ENCODE measurements at regions not wholly inside any gene's neighbourhood (a gene's known extent, or its start where the extent isn't known, plus 50 kb on each side); places are given as distances from the start of the nearest gene placed in this dataset.

GRCh38 chr7:118003476-118003875 is 130.2 kb upstream of the CTTNBP2 start:
- intact Hi-C loops (cut with micrococcal nuclease): no loop called here
- H3K4me3 ChIP-seq (ENCODE audit: low read length): no peak overlapping the region
- peaks cover 5% of the 10 kb centered on the region for H3K4me1 ChIP-seq (ENCODE audit: insufficient read depth, low read length)
- H3K9me3 ChIP-seq (ENCODE audit: low read length): no peaks in the 10 kb centered on the region
- H3K79me2 ChIP-seq (ENCODE audit: low read length): no peaks in the 10 kb centered on the region
- no peaks in the 10 kb centered on the region for H4K20me1 ChIP-seq (ENCODE audit: low read length)
- no TSS peak for BruUV-seq (replicated peaks)
- ChIA-PET CTCF (no interaction called here), POLR2A (ENCODE audit: unreplicated experiment) (no interaction called here)
- no peaks in the 10 kb centered on the region for H3K36me3 ChIP-seq (ENCODE audit: low read depth, low read length)
- H3F3A ChIP-seq (ENCODE audit: low read length, unreplicated experiment): no peaks in the 10 kb centered on the region
- ATAC-seq: no peak
- H3K27me3 ChIP-seq (ENCODE audit: low read length): no peaks in the 10 kb centered on the region
- no peak overlapping the region for H2AFZ ChIP-seq (ENCODE audit: low read length)
- H3K27ac ChIP-seq (ENCODE audit: low read length): no peak overlapping the region
- H3K4me2 ChIP-seq (ENCODE audit: low read length): no peak overlapping the region
- DNase-seq: no peak
- no peak overlapping the region for H3K9ac ChIP-seq (ENCODE audit: low read length)
- H3K9me2 ChIP-seq (replicated peaks; ENCODE audit: low read length): no peaks in the 10 kb centered on the region
- TF ChIP-seq EZH2 (IDR thresholded peaks at IDR 0.05; ENCODE audit: low read length, unreplicated experiment): no peak
- TF ChIP-seq EZH2phosphoT487 (IDR thresholded peaks at IDR 0.05; ENCODE audit: borderline replicate concordance, low read length): no peak
- TF ChIP-seq, protein P1, sequence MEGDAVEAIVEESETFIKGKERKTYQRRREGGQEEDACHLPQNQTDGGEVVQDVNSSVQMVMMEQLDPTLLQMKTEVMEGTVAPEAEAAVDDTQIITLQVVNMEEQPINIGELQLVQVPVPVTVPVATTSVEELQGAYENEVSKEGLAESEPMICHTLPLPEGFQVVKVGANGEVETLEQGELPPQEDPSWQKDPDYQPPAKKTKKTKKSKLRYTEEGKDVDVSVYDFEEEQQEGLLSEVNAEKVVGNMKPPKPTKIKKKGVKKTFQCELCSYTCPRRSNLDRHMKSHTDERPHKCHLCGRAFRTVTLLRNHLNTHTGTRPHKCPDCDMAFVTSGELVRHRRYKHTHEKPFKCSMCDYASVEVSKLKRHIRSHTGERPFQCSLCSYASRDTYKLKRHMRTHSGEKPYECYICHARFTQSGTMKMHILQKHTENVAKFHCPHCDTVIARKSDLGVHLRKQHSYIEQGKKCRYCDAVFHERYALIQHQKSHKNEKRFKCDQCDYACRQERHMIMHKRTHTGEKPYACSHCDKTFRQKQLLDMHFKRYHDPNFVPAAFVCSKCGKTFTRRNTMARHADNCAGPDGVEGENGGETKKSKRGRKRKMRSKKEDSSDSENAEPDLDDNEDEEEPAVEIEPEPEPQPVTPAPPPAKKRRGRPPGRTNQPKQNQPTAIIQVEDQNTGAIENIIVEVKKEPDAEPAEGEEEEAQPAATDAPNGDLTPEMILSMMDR (conservative IDR thresholded peaks at IDR 0.05; ENCODE audit: low read depth, low read length): no peak

DNA sequence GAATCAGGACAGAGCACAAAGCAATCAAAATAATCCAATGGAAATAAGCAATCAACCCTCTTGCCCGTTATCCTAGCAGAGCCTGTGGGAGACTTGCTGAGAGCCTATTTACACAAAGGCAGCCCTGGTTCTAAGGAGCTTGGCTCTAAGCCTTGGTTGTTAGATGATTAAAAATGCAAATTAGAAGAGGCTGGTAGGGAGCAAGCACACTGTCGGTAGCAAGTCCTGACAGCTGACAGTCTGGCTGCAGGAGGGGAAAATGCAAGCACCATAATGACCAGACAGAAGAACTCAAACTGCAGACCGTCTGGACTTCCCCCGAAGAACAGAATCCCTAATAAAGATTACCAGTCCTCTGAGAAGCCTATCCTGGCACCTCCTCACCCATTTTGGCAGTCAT is 131.8 kb upstream of the CTTNBP2 start:
- no peak overlapping the region for H2AFZ ChIP-seq (ENCODE audit: low read length)
- no peak for ATAC-seq

GRCh38 chr7:118006979-118007378 is 133.7 kb upstream of the CTTNBP2 start:
- Histone ChIP-seq H3K79me2 (ENCODE audit: low read length) (no peaks in the 10 kb centered on the region), H3F3A (ENCODE audit: low read length, unreplicated experiment) (no peaks in the 10 kb centered on the region), H4K20me1 (ENCODE audit: low read length) (no peaks in the 10 kb centered on the region), H3K9me2 (replicated peaks; ENCODE audit: low read length) (no peaks in the 10 kb centered on the region), H3K4me2 (ENCODE audit: low read length) (no peak overlapping the region), H3K27ac (ENCODE audit: low read length) (no peak overlapping the region), H3K9me3 (ENCODE audit: low read length) (no peaks in the 10 kb centered on the region), H2AFZ (ENCODE audit: low read length) (no peak overlapping the region), H3K4me1 (ENCODE audit: insufficient read depth, low read length) (no peaks in the 10 kb centered on the region), H3K4me3 (ENCODE audit: low read length) (no peak overlapping the region), H3K36me3 (ENCODE audit: low read depth, low read length) (no peaks in the 10 kb centered on the region), H3K27me3 (ENCODE audit: low read length) (no peaks in the 10 kb centered on the region), H3K9ac (ENCODE audit: low read length) (no peak overlapping the region)
- POLR2A ChIA-PET (ENCODE audit: unreplicated experiment): no interaction called here
- ATAC-seq: no peak
- CTCF ChIA-PET: no interaction called here
- TF ChIP-seq EZH2phosphoT487 (IDR thresholded peaks at IDR 0.05; ENCODE audit: borderline replicate concordance, low read length) (no peak), EZH2 (IDR thresholded peaks at IDR 0.05; ENCODE audit: low read length, unreplicated experiment) (no peak)
- TF ChIP-seq, protein P1 (conservative IDR thresholded peaks at IDR 0.05; ENCODE audit: low read depth, low read length): no peak
- BruUV-seq (replicated peaks): no TSS peak
- intact Hi-C loops (cut with micrococcal nuclease): no loop called here
- DNase-seq: no peak

More for the DNA sequence above, 131.8 kb upstream of the CTTNBP2 start:
- DNase-seq: no peak
- no TSS peak for BruUV-seq (replicated peaks)
- H3K36me3 ChIP-seq (ENCODE audit: low read depth, low read length): no peaks in the 10 kb centered on the region
- H3K4me2 ChIP-seq (ENCODE audit: low read length): no peak overlapping the region
- H3K9ac ChIP-seq (ENCODE audit: low read length): no peak overlapping the region
- CTCF ChIA-PET: no interaction called here
- no peaks in the 10 kb centered on the region for H3K9me2 ChIP-seq (replicated peaks; ENCODE audit: low read length)
- H3K4me3 ChIP-seq (ENCODE audit: low read length): no peak overlapping the region
- no peaks in the 10 kb centered on the region for H3K4me1 ChIP-seq (ENCODE audit: insufficient read depth, low read length)
- POLR2A ChIA-PET (ENCODE audit: unreplicated experiment): no interaction called here
- H3K9me3 ChIP-seq (ENCODE audit: low read length): no peaks in the 10 kb centered on the region
- H3K27ac ChIP-seq (ENCODE audit: low read length): no peak overlapping the region
- H3K27me3 ChIP-seq (ENCODE audit: low read length): no peaks in the 10 kb centered on the region
- intact Hi-C loops (cut with micrococcal nuclease): no loop called here
- no peaks in the 10 kb centered on the region for H4K20me1 ChIP-seq (ENCODE audit: low read length)
- H3K79me2 ChIP-seq (ENCODE audit: low read length): no peaks in the 10 kb centered on the region
- TF ChIP-seq, protein P1 (conservative IDR thresholded peaks at IDR 0.05; ENCODE audit: low read depth, low read length): no peak
- TF ChIP-seq EZH2 (IDR thresholded peaks at IDR 0.05; ENCODE audit: low read length, unreplicated experiment): no peak
- TF ChIP-seq EZH2phosphoT487 (IDR thresholded peaks at IDR 0.05; ENCODE audit: borderline replicate concordance, low read length): no peak
- no peaks in the 10 kb centered on the region for H3F3A ChIP-seq (ENCODE audit: low read length, unreplicated experiment)
